CD14-positive monocyte (primary cell): ENCODE measurements at regions not wholly inside any gene's neighbourhood (a gene's known extent, or its start where the extent isn't known, plus 50 kb on each side); places are given as distances from the start of the nearest gene placed in this dataset.

Source experiments
- DNase-seq, 3 donors: peaks; one replicate each; pipeline ENCODE4 v3.0.0-alpha.2; 2011 to 2022
- H2AFZ ChIP-seq: 2 replicates; pipeline ENCODE4 v1.6.0; 2012; ENCODE audit warnings: mild to moderate bottlenecking, low read depth, low read length, inconsistent platforms; ENCODE audit not compliant: insufficient read depth, poor library complexity, severe bottlenecking
- H3K27ac ChIP-seq, 2 donors: 1 replicate in 1 of 2; 2 replicates in 1 of 2; pipeline ENCODE4 v1.5.1; 2012 to 2013; ENCODE audit warnings: low read length in 2 of 2, control low read depth in 1 of 2, inconsistent platforms in 1 of 2, low read depth in 1 of 2, mild to moderate bottlenecking in 1 of 2
- H3K27me3 ChIP-seq, 2 donors: one replicate each; pipeline versions ENCODE4 v1.6.0 to v1.6.1; 2011 to 2013; ENCODE audit warnings: low read length in 2 of 2; ENCODE audit not compliant: control insufficient read depth in 2 of 2, insufficient read depth in 2 of 2
- H3K36me3 ChIP-seq, 2 donors: replicated peaks in 1 of 2; 1 replicate in 1 of 2; 2 replicates in 1 of 2; pipeline versions ENCODE4 v1.5.1 to v1.6.1; 2012 to 2013; ENCODE audit warnings: low read length in 2 of 2, control low read depth in 1 of 2, inconsistent platforms in 1 of 2, mild to moderate bottlenecking in 1 of 2; ENCODE audit not compliant: insufficient read depth in 2 of 2, control insufficient read depth in 1 of 2
- H3K4me1 ChIP-seq, 2 donors: 1 replicate in 1 of 2; 2 replicates in 1 of 2; pipeline versions ENCODE4 v1.5.1 to v1.6.1; 2012 to 2013; ENCODE audit warnings: low read length in 2 of 2, control low read depth in 1 of 2, inconsistent platforms in 1 of 2, mild to moderate bottlenecking in 1 of 2, moderate library complexity in 1 of 2; ENCODE audit not compliant: insufficient read depth in 2 of 2, control insufficient read depth in 1 of 2
- H3K4me2 ChIP-seq: replicated peaks from 2 replicates; pipeline ENCODE3; 2012; ENCODE audit warnings: low read length, moderate library complexity, mild to moderate bottlenecking; ENCODE audit not compliant: poor library complexity, severe bottlenecking; ENCODE audit errors: extremely low read depth
- H3K4me3 ChIP-seq, 3 experiments: fragments of 200-600 bp in 1 of 3; sonication (generic) in 1 of 3; replicated peaks in 1 of 3; 1 replicate in 2 of 3; 2 replicates in 1 of 3; pipeline ENCODE4 v1.5.1; 2011 to 2013; ENCODE audit warnings: low read length in 3 of 3, mild to moderate bottlenecking in 3 of 3, control low read depth in 2 of 3, low read depth in 2 of 3, inconsistent platforms in 1 of 3, moderate library complexity in 1 of 3
- H3K79me2 ChIP-seq: 2 replicates; pipeline ENCODE4 v1.6.0; 2012; ENCODE audit warnings: mild to moderate bottlenecking, control low read depth, inconsistent platforms, low read length, moderate library complexity; ENCODE audit not compliant: insufficient read depth
- H3K9ac ChIP-seq: 2 replicates; pipeline ENCODE4 v1.6.0; 2017; ENCODE audit warnings: low read length, mild to moderate bottlenecking; ENCODE audit not compliant: insufficient read depth, poor library complexity, severe bottlenecking
- H3K9me3 ChIP-seq, 2 donors: replicated peaks in 1 of 2; 1 replicate in 1 of 2; 2 replicates in 1 of 2; pipeline versions ENCODE4 v1.5.1 to v1.6.1; 2012 to 2013; ENCODE audit warnings: low read length in 2 of 2, control low read depth in 1 of 2; ENCODE audit not compliant: control insufficient read depth in 1 of 2, insufficient read depth in 1 of 2
- H4K20me1 ChIP-seq: 2 replicates; pipeline ENCODE4 v1.6.0; 2012; ENCODE audit warnings: mild to moderate bottlenecking, low read length, control low read depth, moderate library complexity; ENCODE audit not compliant: insufficient read depth
- H3K27ac Mint-ChIP-seq, 7 donors: one replicate each; pipeline ENCODE4 v1.8.0; 2020; ENCODE audit warnings: mild to moderate bottlenecking in 7 of 7, mixed read lengths in 7 of 7, moderate library complexity in 6 of 7, inconsistent platforms in 2 of 7
- H3K27me3 Mint-ChIP-seq, 3 donors: one replicate each; pipeline ENCODE4 v1.8.0; 2021 to 2022; ENCODE audit warnings: low read depth in 3 of 3, mild to moderate bottlenecking in 3 of 3, mixed read lengths in 3 of 3, moderate library complexity in 3 of 3, inconsistent platforms in 1 of 3
- H3K36me3 Mint-ChIP-seq, 2 donors: one replicate each; pipeline ENCODE4 v1.8.0; 2020; ENCODE audit warnings: mixed read lengths in 2 of 2, inconsistent platforms in 1 of 2, mild to moderate bottlenecking in 1 of 2
- H3K4me1 Mint-ChIP-seq: one replicate; pipeline ENCODE4 v1.8.0; 2020; ENCODE audit warnings: mild to moderate bottlenecking, mixed read lengths
- H3K4me3 Mint-ChIP-seq, 2 donors: one replicate each; pipeline ENCODE4 v1.8.0; 2020; ENCODE audit warnings: mild to moderate bottlenecking in 2 of 2, mixed read lengths in 2 of 2, moderate library complexity in 1 of 2
- H3K9me3 Mint-ChIP-seq, 7 donors: one replicate each; pipeline ENCODE4 v1.8.0; 2020 to 2022; ENCODE audit warnings: mixed read lengths in 7 of 7, mild to moderate bottlenecking in 6 of 7, moderate library complexity in 6 of 7, inconsistent platforms in 2 of 7
- CTCF ChIP-seq: fragments of 200-600 bp; IDR thresholded peaks from one replicate; pipeline ENCODE4 v1.8.0; 2022; ENCODE audit warnings: antibody characterized with exemption, mild to moderate bottlenecking
- WGBS: methylation state at CpG from one replicate; pipeline ENCODE4 v1.1.5; 2013; ENCODE audit warnings: missing lambda C conversion rate; ENCODE audit not compliant: insufficient coverage; 5-methylcytosine and 5-hydroxymethylcytosine counted together
- intact Hi-C, 2 donors: fragments of 100-400 bp; cut with micrococcal nuclease; formaldehyde crosslinking; loops; one replicate each; pipeline versions ENCODE4 v1.15.0 to v1.15.1; 2023

GRCh38 chr2:2747797-2748301, 416.8 kb upstream of the MYT1L start:
- intact Hi-C loops = no loop called here

GRCh38 chr2:2746731-2747130, 415.7 kb upstream of the MYT1L start:
- H3K9me3 Mint-ChIP-seq = peaks cover 10 to 20% (median 15%) of the 10 kb centered on the region in 7 donors
- TF ChIP-seq CTCF = no peak
- Histone ChIP-seq H3K36me3 (no peaks in the 10 kb centered on the region), H3K9ac (no peak overlapping the region), H3K9me3 (peaks cover 5 to 17% of the 10 kb centered on the region in 2 donors), H3K27me3 (no peaks in the 10 kb centered on the region), H3K4me2 (no peak overlapping the region), H3K4me1 (peaks cover 0 to 6% of the 10 kb centered on the region in 2 donors), H3K27ac (no peak overlapping the region), H4K20me1 (no peaks in the 10 kb centered on the region), H3K4me3 (no peak overlapping the region), H2AFZ (no peak overlapping the region), H3K79me2 (no peaks in the 10 kb centered on the region)
- no peaks in the 10 kb centered on the region for H3K36me3 Mint-ChIP-seq
- H3K27ac Mint-ChIP-seq = peak overlapping the region in 1 of 7 donors; percentile 16
- H3K27me3 Mint-ChIP-seq = peaks cover 2 to 8% (median 3%) of the 10 kb centered on the region in 3 donors
- no peak for DNase-seq
- no peaks in the 10 kb centered on the region for H3K4me1 Mint-ChIP-seq
- WGBS = no CpG with 5 or more reads among the region's 6 CpGs
- intact Hi-C loops = no loop called here
- H3K4me3 Mint-ChIP-seq = no peak overlapping the region

More at GRCh38 chr2:2747797-2748301, 416.8 kb upstream of the MYT1L start:
- Histone ChIP-seq H3K9me3 (peaks cover 5 to 25% of the 10 kb centered on the region in 2 donors), H3K79me2 (no peaks in the 10 kb centered on the region), H3K27me3 (no peaks in the 10 kb centered on the region), H3K27ac (no peak overlapping the region), H4K20me1 (no peaks in the 10 kb centered on the region), H3K4me2 (no peak overlapping the region), H3K9ac (no peak overlapping the region), H3K4me3 (no peak overlapping the region), H2AFZ (no peak overlapping the region), H3K4me1 (peaks cover 0 to 6% of the 10 kb centered on the region in 2 donors), H3K36me3 (no peaks in the 10 kb centered on the region)
- Mint-ChIP-seq H3K4me1 (no peaks in the 10 kb centered on the region), H3K9me3 (peaks cover 10 to 30% (median 22%) of the 10 kb centered on the region in 7 donors), H3K27me3 (peaks cover 2 to 9% (median 2%) of the 10 kb centered on the region in 3 donors), H3K27ac (no peak overlapping the region), H3K36me3 (no peaks in the 10 kb centered on the region), H3K4me3 (no peak overlapping the region)
- DNase-seq = no peak
- no peak for TF ChIP-seq CTCF
- 94% methylated on average over 4 of the region's 7 CpGs for WGBS
